Left ventricle myocardium inferior (tissue), 1 donor: ENCODE measurements at regions not wholly inside any gene's neighbourhood (a gene's known extent, or its start where the extent isn't known, plus 50 kb on each side); places are given as distances from the start of the nearest gene placed in this dataset.
A peak's percentile ranks its signal among the peaks of the same experiment; 100 is the strongest.

Source experiments
- DNase-seq: peaks from one replicate; pipeline ENCODE4 v3.0.0-alpha.2; 2020
- H3K27ac ChIP-seq: fragments of 200-600 bp; replicated peaks from 2 replicates; pipeline ENCODE4 v1.8.0; 2021
- H3K27me3 ChIP-seq: fragments of 200-600 bp; 2 replicates; pipeline ENCODE4 v1.8.0; 2021; ENCODE audit warnings: low read depth
- H3K36me3 ChIP-seq: fragments of 200-600 bp; 2 replicates; pipeline ENCODE4 v1.8.0; 2021
- H3K4me1 ChIP-seq: fragments of 200-600 bp; 2 replicates; pipeline ENCODE4 v1.8.0; 2021
- H3K4me3 ChIP-seq: fragments of 200-600 bp; 2 replicates; pipeline ENCODE4 v1.8.0; 2021; ENCODE audit warnings: mild to moderate bottlenecking, moderate library complexity
- H3K9me3 ChIP-seq: fragments of 200-600 bp; replicated peaks from 2 replicates; pipeline ENCODE4 v1.8.0; 2021
- CTCF ChIP-seq: fragments of 200-600 bp; IDR thresholded peaks from 2 replicates; pipeline ENCODE4 v1.8.0; 2021; ENCODE audit warnings: antibody characterized with exemption, mild to moderate bottlenecking, borderline replicate concordance
- intact Hi-C: fragments of 100-400 bp; cut with micrococcal nuclease; formaldehyde crosslinking; loops from one replicate; pipeline ENCODE4 v1.11.0; 2022
- donor health status: DM: no; HTN: yes; CAD: no; lungs with severe emphysema.

DNA sequence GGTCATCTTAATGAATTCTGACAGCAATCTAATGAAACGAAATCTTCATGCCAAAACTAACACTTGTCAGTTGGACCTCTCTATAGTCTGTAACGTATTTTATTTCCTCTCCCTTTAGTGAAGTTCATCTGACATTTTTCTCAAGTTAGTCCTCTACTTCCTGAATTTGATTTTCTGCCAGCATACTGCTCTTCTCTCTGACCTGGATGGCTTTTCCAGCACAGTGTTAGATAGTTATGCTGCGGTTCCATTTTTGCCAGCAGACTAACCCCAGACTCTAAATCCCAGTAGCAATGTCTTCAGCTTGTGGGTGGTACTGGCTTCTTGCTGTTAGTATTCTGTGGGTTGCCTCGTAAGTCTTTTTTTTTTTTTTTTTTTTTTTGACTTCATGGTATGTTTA, 146.7 kb upstream of the VEGFC start:
- intact Hi-C loops: no loop called here
- Histone ChIP-seq H3K9me3 (no peaks in the 10 kb centered on the region), H3K27ac (no peak overlapping the region), H3K4me1 (no peaks in the 10 kb centered on the region), H3K36me3 (no peaks in the 10 kb centered on the region), H3K4me3 (no peak overlapping the region), H3K27me3 (no peaks in the 10 kb centered on the region)
- no peak for TF ChIP-seq CTCF
- no peak for DNase-seq

- H3K4me3 ChIP-seq: no peak overlapping the region
Measured at GRCh38 chr4:176945334-176945733, 152.6 kb upstream of the VEGFC start.

GRCh38 chr4:176949029-176949428, 156.3 kb upstream of the VEGFC start:
- H3K27me3 ChIP-seq: no peaks in the 10 kb centered on the region
- H3K4me1 ChIP-seq: no peaks in the 10 kb centered on the region
- peak; percentile 17 for DNase-seq
- no peak overlapping the region for H3K27ac ChIP-seq
- no peaks in the 10 kb centered on the region for H3K9me3 ChIP-seq
- intact Hi-C loops: no loop called here
- no peak overlapping the region for H3K4me3 ChIP-seq
- TF ChIP-seq CTCF: no peak
- H3K36me3 ChIP-seq: no peaks in the 10 kb centered on the region

More at GRCh38 chr4:176945334-176945733, 152.6 kb upstream of the VEGFC start:
- Histone ChIP-seq H3K27me3 (no peaks in the 10 kb centered on the region), H3K36me3 (no peaks in the 10 kb centered on the region), H3K4me1 (no peaks in the 10 kb centered on the region), H3K27ac (no peak overlapping the region), H3K9me3 (no peaks in the 10 kb centered on the region)
- TF ChIP-seq CTCF: no peak
- no peak for DNase-seq
- intact Hi-C loops: no loop called here

GRCh38 chr4:176953021-176953420, 160.3 kb upstream of the VEGFC start:
- no peaks in the 10 kb centered on the region for H3K27me3 ChIP-seq
- H3K4me3 ChIP-seq: no peak overlapping the region
- DNase-seq: no peak
- peaks cover 17% of the 10 kb centered on the region for H3K9me3 ChIP-seq
- no peaks in the 10 kb centered on the region for H3K4me1 ChIP-seq
- intact Hi-C loops: no loop called here
- H3K27ac ChIP-seq: no peak overlapping the region
- no peaks in the 10 kb centered on the region for H3K36me3 ChIP-seq
- TF ChIP-seq CTCF: no peak

DNA sequence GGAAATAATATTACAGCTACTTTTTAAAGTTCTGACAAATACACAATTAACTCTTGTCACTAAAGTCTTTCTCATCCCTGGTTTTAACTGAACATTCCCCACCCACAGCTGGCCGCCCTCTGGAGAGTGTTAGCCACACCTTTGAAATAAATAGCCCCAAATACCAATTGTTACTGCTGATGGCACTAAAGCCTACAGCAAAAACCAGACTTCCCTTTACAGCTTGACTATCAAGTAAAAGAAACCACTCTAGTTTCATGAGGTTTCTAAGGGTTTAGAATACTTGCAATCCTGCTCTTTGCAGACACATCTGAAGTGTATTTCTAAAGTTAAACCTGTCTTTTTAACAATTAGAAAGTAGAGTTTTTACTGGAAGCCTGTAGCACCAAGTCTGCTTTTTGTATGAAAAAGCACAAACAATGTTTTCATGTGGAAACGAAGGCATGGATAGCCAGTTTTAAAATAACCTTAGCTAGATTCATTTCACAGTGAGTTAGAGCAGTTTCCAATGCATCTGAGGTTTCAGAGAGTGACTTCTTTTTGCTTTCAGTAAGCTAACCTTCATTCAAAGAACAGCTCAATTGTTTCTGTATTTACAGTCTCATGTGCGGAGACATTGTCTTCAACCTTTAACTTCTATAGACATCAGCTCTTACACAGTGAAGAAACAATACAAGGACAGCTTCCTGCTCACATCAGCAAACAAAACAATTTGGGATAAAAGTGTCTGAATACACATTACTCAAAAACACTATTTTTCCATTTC, 164.8 kb upstream of the VEGFC start:
- H3K4me3 ChIP-seq: no peak overlapping the region
- H3K4me1 ChIP-seq: no peaks in the 10 kb centered on the region
- peaks cover 21% of the 10 kb centered on the region for H3K9me3 ChIP-seq
- no peak for TF ChIP-seq CTCF
- intact Hi-C loops: no loop called here
- no peak for DNase-seq
- no peaks in the 10 kb centered on the region for H3K36me3 ChIP-seq
- no peaks in the 10 kb centered on the region for H3K27me3 ChIP-seq
- H3K27ac ChIP-seq: no peak overlapping the region
